GM12891 (cell line): ENCODE measurements at regions not wholly inside any gene's neighbourhood (a gene's known extent, or its start where the extent isn't known, plus 50 kb on each side); places are given as distances from the start of the nearest gene placed in this dataset.

Experiments used
- DNase-seq: peaks from one replicate; pipeline ENCODE4 v3.0.0; 2011; ENCODE audit warnings: low spot score; ENCODE audit not compliant: insufficient read length
- FAIRE-seq: peaks from 2 replicates; lab custom pipeline; 2011; peaks lifted over from hg19 to GRCh38; lab: Jason Lieb, UNC
- PAX5 ChIP-seq: IDR thresholded peaks from 2 replicates; pipeline ENCODE4 v1.6.1; 2011; ENCODE audit warnings: low read length, moderate library complexity, mild to moderate bottlenecking; ENCODE audit not compliant: insufficient read depth, severe bottlenecking
- POLR2A ChIP-seq: IDR thresholded peaks from 2 replicates; pipeline ENCODE4 v1.6.1; 2011; ENCODE audit warnings: low read depth, low read length, control low read depth
- POLR2AphosphoS5 ChIP-seq: IDR thresholded peaks from 2 replicates; pipeline ENCODE4 v1.6.1; 2011; ENCODE audit warnings: low read depth, low read length, control low read depth
- POU2F2 ChIP-seq: IDR thresholded peaks from 2 replicates; pipeline ENCODE4 v1.6.1; 2011; ENCODE audit warnings: low read depth, mild to moderate bottlenecking, control low read depth, low read length, moderate library complexity
- SPI1 ChIP-seq: IDR thresholded peaks from 2 replicates; pipeline ENCODE4 v1.6.1; 2011; ENCODE audit warnings: low read depth, low read length, control low read depth
- TAF1 ChIP-seq: IDR thresholded peaks from 2 replicates; pipeline ENCODE4 v1.6.1; 2011; ENCODE audit warnings: low read depth, low read length, control low read depth

DNA sequence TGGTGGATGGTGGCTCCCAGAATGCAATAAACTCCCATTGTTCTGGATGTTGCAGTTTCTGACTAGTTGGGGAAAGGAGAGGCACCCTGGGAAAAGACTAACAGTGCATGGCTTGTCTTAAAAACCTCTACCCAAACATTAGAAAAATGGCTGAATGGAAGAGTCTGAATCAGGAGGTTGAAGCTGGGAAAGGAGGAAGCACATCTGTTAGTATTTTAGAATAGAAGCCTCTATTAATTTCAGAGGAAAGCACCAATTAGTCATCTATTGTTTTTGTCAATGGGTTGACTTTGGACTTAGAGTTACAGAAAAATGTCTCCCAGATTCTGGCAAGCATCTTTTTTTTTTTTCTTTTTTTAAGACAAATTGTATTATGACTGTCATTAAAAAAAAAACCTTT, 56.1 kb upstream of the ELMO1 start:
- DNase-seq (no peak), FAIRE-seq (no peak)
- TF ChIP-seq POLR2AphosphoS5 (no peak), POLR2A (no peak), PAX5 (no peak), TAF1 (no peak), POU2F2 (no peak), SPI1 (no peak)

DNA sequence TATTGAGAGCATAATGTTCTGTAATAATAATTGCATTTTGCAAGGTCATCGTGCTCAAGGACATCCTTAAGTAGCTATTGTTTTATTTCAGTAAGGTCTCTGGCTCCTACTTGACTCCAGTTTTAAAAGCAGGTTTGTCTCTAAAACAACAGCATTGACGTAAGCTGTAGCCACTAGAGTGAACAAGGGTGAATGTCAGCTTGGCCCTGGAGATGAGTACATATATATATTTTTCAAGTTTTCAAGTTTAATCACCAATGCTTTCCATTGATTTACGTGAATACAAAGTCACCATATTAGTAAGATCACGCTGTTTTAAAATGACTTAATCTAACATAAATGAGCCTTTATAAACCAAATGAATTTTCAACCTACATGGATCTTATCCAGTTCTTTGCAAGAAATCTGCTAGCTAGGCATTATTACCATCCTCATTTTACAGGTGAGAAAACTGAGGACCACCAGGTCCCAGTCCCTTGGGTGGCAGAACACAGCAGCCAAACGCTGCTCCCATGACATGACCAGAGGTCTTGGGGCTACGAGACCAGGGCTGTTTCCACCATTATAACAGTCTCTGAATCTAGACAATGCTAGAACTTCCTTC, 57.2 kb upstream of the ELMO1 start:
- DNase-seq (no peak), FAIRE-seq (no peak)
- TF ChIP-seq TAF1 (no peak), POU2F2 (no peak), SPI1 (no peak), POLR2AphosphoS5 (no peak), PAX5 (no peak), POLR2A (no peak)

DNA sequence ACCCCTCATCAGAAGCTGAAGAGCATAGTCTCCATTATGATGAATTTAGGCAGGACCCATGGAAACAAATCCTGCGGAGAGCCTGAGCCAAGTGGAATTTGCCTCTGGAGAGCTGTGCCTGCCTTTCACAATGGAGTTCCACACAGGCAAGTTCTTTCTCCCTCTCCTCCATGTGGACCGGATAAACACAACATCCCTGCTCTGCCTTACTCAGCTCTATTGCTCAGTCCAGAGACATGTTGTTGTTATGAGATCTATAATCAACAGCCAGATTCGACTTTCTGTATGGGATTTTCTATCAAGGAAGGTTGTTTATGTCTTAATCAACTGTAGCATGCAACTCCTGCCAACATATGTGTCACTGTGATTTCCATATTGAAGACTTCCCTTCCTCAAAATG, 59.5 kb upstream of the ELMO1 start:
- DNase-seq (no peak), FAIRE-seq (no peak)
- no peak for TF ChIP-seq POU2F2
- no peak for TF ChIP-seq SPI1
- no peak for TF ChIP-seq PAX5
- no peak for TF ChIP-seq TAF1
- TF ChIP-seq POLR2AphosphoS5: no peak
- no peak for TF ChIP-seq POLR2A

DNA sequence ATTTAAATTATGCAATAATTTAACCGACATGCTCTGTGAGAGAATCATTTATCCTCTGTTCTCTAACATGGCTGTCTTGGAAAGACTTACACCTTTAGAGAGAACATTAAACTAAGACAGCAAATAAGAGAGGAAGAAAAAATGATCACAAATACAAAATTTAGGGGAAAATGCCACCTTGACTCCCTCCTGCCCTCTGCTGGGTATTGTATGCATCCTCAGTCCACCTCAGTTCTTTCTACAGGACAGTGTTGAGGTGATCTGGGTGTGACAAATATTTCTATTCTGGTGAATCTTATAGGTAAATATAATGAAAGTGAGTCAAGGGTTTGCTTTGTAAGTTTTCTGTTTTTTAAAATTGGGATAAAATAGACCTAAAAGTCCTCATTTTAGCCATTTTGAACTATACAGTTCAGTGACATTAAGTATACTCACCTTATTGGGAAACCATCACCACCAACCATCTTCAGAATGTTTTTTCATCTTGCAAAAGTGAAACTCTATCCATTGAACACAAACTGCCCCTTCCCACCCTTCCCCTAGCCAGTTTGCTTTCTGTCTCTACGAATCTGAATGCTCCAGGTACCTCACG, 61.5 kb upstream of the ELMO1 start:
- TF ChIP-seq PAX5 (no peak), POU2F2 (no peak)
- DNase-seq (no peak), FAIRE-seq (peak; percentile 70)

DNA sequence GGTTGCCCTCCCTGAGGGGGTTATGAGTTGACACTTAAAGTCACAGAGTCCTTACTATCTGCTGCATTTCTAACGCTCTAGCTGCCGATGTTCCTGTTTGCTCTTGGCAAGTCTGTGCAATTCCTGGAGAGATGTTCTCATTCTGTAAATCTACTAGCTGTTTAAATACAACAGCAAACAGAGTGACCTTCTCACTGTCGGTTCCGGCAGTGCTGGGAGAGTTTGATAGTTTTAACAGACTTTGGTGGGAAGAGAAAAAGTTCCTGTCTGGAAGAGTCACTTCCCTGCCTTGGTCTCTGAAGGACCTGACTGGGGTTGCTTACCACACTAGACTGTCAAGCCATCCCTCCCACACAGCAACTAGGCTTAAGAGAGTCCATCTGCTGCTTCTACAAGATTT, 63.3 kb upstream of the ELMO1 start:
- no peak for DNase-seq
- FAIRE-seq: no peak

DNA sequence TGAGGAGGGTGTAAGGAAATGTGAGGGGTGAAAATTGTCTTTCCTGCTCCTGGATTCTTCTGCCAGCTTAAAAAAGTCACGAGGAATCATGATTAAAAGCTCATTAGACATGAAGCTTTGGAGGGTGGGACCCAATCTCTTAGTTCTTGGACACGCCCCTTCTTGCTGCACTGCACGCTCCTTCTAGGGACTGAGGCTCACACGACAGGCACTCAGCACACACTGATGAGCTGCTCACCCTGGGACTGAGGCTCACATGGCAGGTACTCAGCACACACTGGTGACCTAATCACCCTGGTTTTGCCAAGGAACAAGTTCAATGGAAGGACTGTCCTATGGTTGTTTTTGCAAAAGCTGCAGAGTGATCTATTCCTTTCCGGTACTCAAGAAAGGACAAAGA, 65.8 kb upstream of the ELMO1 start:
- FAIRE-seq (no peak), DNase-seq (no peak)
- no peak for TF ChIP-seq POU2F2
- no peak for TF ChIP-seq PAX5

More for the DNA sequence above, 63.3 kb upstream of the ELMO1 start:
- TF ChIP-seq POU2F2 (no peak), PAX5 (no peak), TAF1 (no peak), POLR2AphosphoS5 (no peak), SPI1 (no peak)

DNA sequence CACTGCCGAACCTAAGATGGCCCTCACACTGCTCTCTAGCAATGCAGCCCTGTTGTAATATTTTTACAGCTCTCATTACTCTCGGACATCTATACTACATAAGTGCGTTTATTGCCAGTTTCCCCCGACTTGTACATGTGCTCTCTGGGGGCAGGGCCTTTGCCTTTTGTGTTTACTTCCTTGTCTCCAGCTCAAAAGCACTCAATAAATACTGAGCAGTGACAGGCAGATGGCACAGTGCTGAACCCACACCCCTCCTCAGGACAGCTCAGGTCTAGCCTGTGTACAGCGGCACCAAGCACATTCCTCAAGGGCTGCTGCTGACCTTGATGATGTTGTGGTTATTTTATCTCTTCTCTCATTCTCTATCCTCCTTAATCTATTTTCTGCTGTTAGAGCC, 68.0 kb upstream of the ELMO1 start:
- no peak for DNase-seq
- no peak for FAIRE-seq
- no peak for TF ChIP-seq SPI1
- no peak for TF ChIP-seq TAF1
- no peak for TF ChIP-seq POLR2A
- no peak for TF ChIP-seq POLR2AphosphoS5
- no peak for TF ChIP-seq POU2F2
- TF ChIP-seq PAX5: no peak

DNA sequence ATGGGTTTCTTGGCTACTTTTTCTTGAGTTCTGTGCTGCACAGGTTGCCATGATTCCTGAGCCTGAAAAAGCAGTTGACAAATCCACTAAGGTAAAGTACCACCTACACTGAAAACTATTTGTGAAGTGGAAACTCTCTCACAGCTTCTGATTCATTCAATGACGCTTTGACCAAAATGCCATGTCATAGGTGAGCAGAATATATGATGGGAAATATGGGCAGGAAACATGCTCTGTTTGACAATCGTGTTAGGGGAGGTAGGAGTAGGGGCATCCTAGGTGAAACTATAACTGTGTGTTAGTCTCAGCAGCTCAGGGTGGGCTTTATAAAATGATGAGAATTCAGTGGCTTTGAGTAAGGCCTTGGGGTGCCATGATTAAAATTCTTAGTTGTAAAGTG, 69.6 kb upstream of the ELMO1 start:
- FAIRE-seq (no peak), DNase-seq (no peak)
- TF ChIP-seq POLR2AphosphoS5 (no peak), SPI1 (no peak), POU2F2 (no peak), PAX5 (no peak), POLR2A (no peak), TAF1 (no peak)

DNA sequence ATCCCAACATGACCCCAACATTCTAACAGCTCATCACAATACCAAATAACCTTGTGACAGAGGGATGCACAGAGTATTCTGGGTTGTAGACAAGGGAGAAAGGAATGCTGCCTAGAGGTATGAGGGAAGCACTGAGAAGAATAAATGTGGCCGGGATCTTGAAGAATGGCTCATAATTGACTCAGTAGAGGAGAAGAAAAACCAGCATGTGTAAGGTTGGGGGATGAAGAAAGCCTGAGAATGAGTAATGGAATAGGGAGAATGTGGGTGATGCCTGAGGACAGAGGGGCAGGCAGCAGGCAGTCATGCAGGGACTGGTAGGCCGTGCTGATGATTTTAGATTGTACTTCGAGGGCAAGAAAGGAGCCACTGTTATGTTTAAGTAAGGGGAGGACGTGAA, 75.4 kb upstream of the ELMO1 start:
- DNase-seq (no peak), FAIRE-seq (no peak)
- TF ChIP-seq POLR2A: no peak
- TF ChIP-seq POLR2AphosphoS5: no peak
- no peak for TF ChIP-seq SPI1
- no peak for TF ChIP-seq PAX5
- no peak for TF ChIP-seq POU2F2

DNA sequence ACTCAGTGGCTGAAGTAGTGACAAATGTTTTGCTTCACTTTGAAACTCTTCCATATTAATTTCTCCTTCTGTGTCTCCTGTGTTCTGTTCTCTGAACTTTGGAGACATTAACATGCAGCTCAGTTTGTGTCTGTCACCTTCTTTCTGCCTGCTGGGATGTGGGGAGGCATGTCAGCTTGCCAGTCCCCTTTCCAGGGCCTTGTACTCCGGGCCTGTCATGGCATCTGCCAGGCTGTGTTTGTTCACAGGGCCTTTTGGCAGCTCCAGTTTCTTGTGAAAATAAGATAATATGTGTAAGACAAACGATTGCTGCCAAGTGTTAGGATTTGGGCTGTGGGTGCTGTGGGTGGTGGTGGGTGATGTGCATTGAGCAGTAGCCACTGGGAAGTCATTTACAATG, 76.1 kb upstream of the ELMO1 start:
- no peak for TF ChIP-seq POU2F2
- TF ChIP-seq TAF1: no peak
- no peak for TF ChIP-seq PAX5
- no peak for TF ChIP-seq SPI1
- TF ChIP-seq POLR2A: no peak
- TF ChIP-seq POLR2AphosphoS5: no peak
- no peak for FAIRE-seq
- DNase-seq: no peak

DNA sequence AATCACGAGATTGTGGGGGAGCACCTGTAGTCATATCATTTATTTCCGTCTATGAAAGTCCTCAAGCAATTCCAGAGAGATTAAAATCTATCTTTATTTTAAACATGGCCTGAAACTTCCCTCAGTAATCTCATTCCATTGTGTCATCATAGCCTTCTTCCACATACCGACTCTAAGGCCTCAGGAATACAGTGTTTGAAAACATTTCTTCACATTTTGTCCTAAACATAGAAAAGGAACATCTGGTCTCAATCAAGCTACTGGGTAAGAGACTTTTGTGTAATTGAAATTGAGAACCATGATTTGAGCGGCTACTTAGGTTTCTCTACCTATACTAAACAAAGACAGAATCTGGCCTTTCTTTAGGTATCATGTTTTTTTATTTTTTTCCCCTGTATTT, 78.0 kb upstream of the ELMO1 start:
- no peak for TF ChIP-seq POLR2AphosphoS5
- TF ChIP-seq POLR2A: no peak
- no peak for TF ChIP-seq TAF1
- TF ChIP-seq POU2F2: no peak
- no peak for TF ChIP-seq PAX5
- no peak for TF ChIP-seq SPI1
- FAIRE-seq: no peak
- no peak for DNase-seq
